HepG2 (cell line): ENCODE measurements at regions not wholly inside any gene's neighbourhood (a gene's known extent, or its start where the extent isn't known, plus 50 kb on each side); places are given as distances from the start of the nearest gene placed in this dataset.

Source experiments
- ATAC-seq: fragments of 200-7000 bp; cut with Tn5 transposase; 3 replicates; pipeline ENCODE4 v1.9.1; 2020; ENCODE audit warnings: mild to moderate bottlenecking, moderate library complexity
- BruUV-seq: library from RNA; stranded (reverse); fragments of 400-500 nt; replicated peaks from 2 replicates; lab custom pipeline; 2021; lab: Mats Ljungman, UMichigan
- CTCF ChIA-PET: fragments of 300-600 bp; formaldehyde crosslinking; extraction: SDS; loops from one replicate; lab custom pipeline; 2021; ENCODE audit warnings: low total read pairs, inconsistent platforms, low intra/inter-chr PET ratio; lab: Yijun Ruan, JAX
- POLR2A ChIA-PET: fragments of 350-600 bp; sonication (Branson Sonifier 250); formaldehyde crosslinking; loops from one replicate; lab custom pipeline; 2020; ENCODE audit warnings: antibody characterized with exemption, inconsistent platforms; lab: Yijun Ruan, JAX
- DNase-seq: peaks from one replicate; pipeline ENCODE4 v3.0.0-alpha.2; 2015; ENCODE audit warnings: low spot score
- FAIRE-seq: peaks from 3 replicates; lab custom pipeline; 2011; peaks lifted over from hg19 to GRCh38; lab: Jason Lieb, UNC
- H2AFZ ChIP-seq: one replicate; pipeline ENCODE4 v1.6.1; 2011; ENCODE audit warnings: low read length, inconsistent platforms
- H3K27ac ChIP-seq: fragments of 300-600 bp; 3 replicates; pipeline ENCODE4 v1.8.0; 2011; ENCODE audit warnings: mixed run types, mild to moderate bottlenecking, mixed read lengths, low read length, inconsistent platforms; ENCODE audit not compliant: insufficient read depth; ENCODE audit errors: extremely low read length
- H3K27me3 ChIP-seq, 2 experiments: fragments of 200-600 bp in 1 of 2; 2 replicates in 1 of 2; 3 replicates in 1 of 2; pipeline versions ENCODE4 v1.6.0 to v1.8.0; 2011; ENCODE audit warnings: low read length in 2 of 2, mild to moderate bottlenecking in 2 of 2, moderate library complexity in 2 of 2, inconsistent platforms in 1 of 2; ENCODE audit not compliant: insufficient read depth in 2 of 2, control insufficient read depth in 1 of 2
- H3K36me3 ChIP-seq, 2 experiments: fragments of 200-600 bp in 1 of 2; replicated peaks in 1 of 2; 2 replicates in 1 of 2; 3 replicates in 1 of 2; pipeline versions ENCODE4 v1.5.1 to v1.8.0; 2011; ENCODE audit warnings: low read length in 2 of 2, inconsistent platforms in 1 of 2; ENCODE audit not compliant: insufficient read depth in 2 of 2, control insufficient read depth in 1 of 2
- H3K4me1 ChIP-seq: 2 replicates; pipeline ENCODE4 v1.5.1; 2012; ENCODE audit warnings: low read length, inconsistent platforms; ENCODE audit not compliant: insufficient read depth
- H3K4me2 ChIP-seq: 2 replicates; pipeline ENCODE4 v1.6.0; 2011; ENCODE audit warnings: low read depth, low read length, inconsistent platforms
- H3K4me3 ChIP-seq, 3 experiments: fragments of 200-600 bp in 1 of 3; sonication (generic), shearing (Covaris generic) in 1 of 3; replicated peaks in 1 of 3; 2 replicates each; pipeline ENCODE4 v1.5.1; 2011 to 2016; ENCODE audit warnings: low read length in 3 of 3, inconsistent platforms in 2 of 3, low read depth in 2 of 3, mild to moderate bottlenecking in 2 of 3, control low read depth in 1 of 3, mixed read lengths in 1 of 3; ENCODE audit not compliant: insufficient read depth in 1 of 3
- H3K79me2 ChIP-seq: one replicate; pipeline ENCODE4 v1.6.1; 2011; ENCODE audit warnings: low read length, inconsistent platforms; ENCODE audit not compliant: insufficient read depth
- H3K9ac ChIP-seq: 2 replicates; pipeline ENCODE4 v1.6.0; 2011; ENCODE audit warnings: mild to moderate bottlenecking, low read depth, low read length, inconsistent platforms; ENCODE audit not compliant: insufficient read depth
- H3K9me3 ChIP-seq: 2 replicates; pipeline ENCODE4 v1.5.1; 2012; ENCODE audit warnings: mild to moderate bottlenecking, low read length
- H4K20me1 ChIP-seq: 2 replicates; pipeline ENCODE4 v1.6.0; 2011; ENCODE audit warnings: inconsistent platforms, mild to moderate bottlenecking, low read length, moderate library complexity; ENCODE audit not compliant: insufficient read depth
- FOXM1 ChIP-seq: sonication (generic); formaldehyde crosslinking; IDR thresholded peaks from 2 replicates; pipeline ENCODE4 v1.5.0; 2020; ENCODE audit warnings: missing genetic modification reagents
- HDAC2 ChIP-seq: sonication (generic); formaldehyde crosslinking; IDR thresholded peaks from 2 replicates; pipeline ENCODE4 v1.4.0; 2020; ENCODE audit warnings: missing genetic modification reagents
- HNRNPUL1 ChIP-seq: fragments of 200-400 bp; formaldehyde crosslinking; IDR thresholded peaks from 2 replicates; pipeline ENCODE4 v1.6.1; 2017; ENCODE audit warnings: low read depth, mild to moderate bottlenecking, low read length, moderate library complexity
- IRX3 ChIP-seq: sonication (generic); formaldehyde crosslinking; IDR thresholded peaks from 2 replicates; pipeline ENCODE4 v1.8.1; 2023; ENCODE audit warnings: mild to moderate bottlenecking, low read depth, missing genetic modification reagents, borderline replicate concordance
- WIZ ChIP-seq: sonication (generic); formaldehyde crosslinking; IDR thresholded peaks from 2 replicates; pipeline ENCODE4 v1.5.1; 2020; ENCODE audit warnings: mild to moderate bottlenecking, missing genetic modification reagents
- ZNF138 ChIP-seq: sonication (generic); formaldehyde crosslinking; IDR thresholded peaks from 2 replicates; pipeline ENCODE4 v1.5.0; 2020; ENCODE audit warnings: mild to moderate bottlenecking, low read depth, missing genetic modification reagents
- WGBS: methylation state at CpG from one replicate; pipeline ENCODE4 v1.1.6; 2017; ENCODE audit warnings: low lambda C conversion rate; 5-methylcytosine and 5-hydroxymethylcytosine counted together
- in situ Hi-C: cut with HindIII; loops from 2 replicates; pipeline ENCODE4 v1.10.0; 2017; ENCODE audit warnings: low pct_unique_long_range_greater_than_20kb; ENCODE audit not compliant: extremely low pct_ligation_motif_present
- intact Hi-C: fragments of 100-400 bp; cut with micrococcal nuclease; formaldehyde crosslinking; loops from one replicate; pipeline ENCODE4 v1.10.0; 2022; ENCODE audit not compliant: unreplicated experiment

DNA sequence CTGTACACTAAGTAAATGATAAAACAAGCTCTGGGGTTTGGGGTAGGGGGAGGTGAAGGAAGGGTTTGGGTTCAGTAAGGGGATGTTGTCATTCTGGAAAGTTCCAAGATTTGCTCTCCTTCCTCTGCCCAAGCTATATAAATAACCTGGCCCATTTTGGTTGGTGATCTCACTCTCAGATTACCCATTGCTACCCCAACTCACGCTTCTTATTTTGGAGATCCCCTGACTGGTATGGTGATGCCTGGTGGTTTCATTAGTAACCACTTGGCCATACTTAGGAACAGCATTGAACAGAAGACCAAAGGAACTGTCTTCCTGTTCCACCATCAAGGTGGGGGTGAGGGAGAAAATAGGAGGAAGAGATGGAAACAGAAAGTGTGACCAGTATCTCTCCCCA lies 259.6 kb upstream of the TBX3 start:
- intact Hi-C loops (no loop called here), in situ Hi-C loops (no loop called here)
- Histone ChIP-seq H3K27me3 (peaks cover 0 to 10% of the 10 kb centered on the region in 2 experiments; a peak in 2 of 5 replicates), H3K9ac (no peak overlapping the region), H4K20me1 (no peaks in the 10 kb centered on the region), H2AFZ (no peak overlapping the region), H3K27ac (no peak overlapping the region), H3K79me2 (no peaks in the 10 kb centered on the region), H3K4me2 (no peak overlapping the region), H3K4me3 (no peak overlapping the region), H3K4me1 (peaks cover 11% of the 10 kb centered on the region), H3K36me3 (no peaks in the 10 kb centered on the region), H3K9me3 (0 out of 2 replicates have a peak, but pooled peaks cover 3% of the 10 kb centered on the region)
- WGBS, result 45% methylated on average over 1 of the region's 1 CpG
- BruUV-seq, result no TSS peak
- ChIA-PET CTCF (no interaction called here), POLR2A (no interaction called here)
- ATAC-seq, result no peak
- no peak for FAIRE-seq
- TF ChIP-seq HNRNPUL1 (no peak), HDAC2 (CRISPR knock-in tag) (no peak), ZNF138 (no peak), FOXM1 (CRISPR knock-in tag) (no peak)
- DNase-seq, result no peak

DNA sequence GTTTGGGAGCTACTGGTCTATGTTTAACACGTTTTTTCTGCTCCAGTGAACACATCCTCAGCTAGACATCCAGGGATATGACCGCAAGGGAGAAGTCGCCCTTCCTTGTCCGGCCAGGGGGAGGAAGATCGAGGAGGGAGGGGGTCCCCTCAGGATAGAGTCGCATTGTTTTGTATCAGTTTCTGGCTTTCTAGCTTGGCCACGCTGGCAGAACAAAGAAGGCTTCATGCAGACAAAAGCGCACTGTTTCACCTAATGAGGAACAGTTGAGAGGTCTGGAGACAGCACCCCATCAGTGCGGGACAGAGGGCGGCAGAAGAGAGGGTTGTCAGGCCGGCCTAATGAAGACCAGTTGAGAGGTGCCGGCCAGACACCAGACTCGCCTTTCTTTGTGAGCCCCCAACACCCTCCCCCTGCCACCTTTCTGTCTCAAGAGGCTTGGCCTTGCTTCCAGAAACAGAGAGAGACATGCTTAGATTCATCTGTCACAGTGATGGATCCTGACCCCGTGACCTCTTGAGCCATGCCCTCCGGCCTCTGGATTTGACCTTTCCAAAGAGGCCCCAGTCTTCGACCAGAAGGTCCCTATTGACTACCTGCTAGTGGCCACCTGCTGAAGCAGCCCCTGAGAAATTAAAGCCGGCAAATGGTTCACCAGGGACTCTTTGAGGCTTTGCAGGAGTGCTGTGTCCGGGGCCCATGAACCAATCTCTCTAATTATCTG lies 254.7 kb upstream of the TBX3 start:
- no peak overlapping the region for H3K4me2 ChIP-seq
- ChIA-PET CTCF (no interaction called here), POLR2A (no interaction called here)
- H2AFZ ChIP-seq, result no peak overlapping the region
- H4K20me1 ChIP-seq, result no peaks in the 10 kb centered on the region
- no peaks in the 10 kb centered on the region for H3K36me3 ChIP-seq
- no peak for TF ChIP-seq WIZ (CRISPR knock-in tag)
- TF ChIP-seq IRX3 (CRISPR knock-in tag), result no peak
- WGBS, result 54% methylated on average over 18 of the region's 18 CpGs
- H3K4me3 ChIP-seq, result no peak overlapping the region
- DNase-seq, result no peak
- FAIRE-seq, result no peak
- H3K4me1 ChIP-seq, result no peaks in the 10 kb centered on the region
- 0 out of 2 replicates have a peak, but pooled peaks cover 3% of the 10 kb centered on the region for H3K9me3 ChIP-seq
- no peaks in the 10 kb centered on the region for H3K79me2 ChIP-seq
- H3K27ac ChIP-seq, result no peak overlapping the region
- intact Hi-C loops (loop anchor here (10.0 kb wide), 1 partner anchor 456 kb away; no protein-coding TSS in a partner anchor), in situ Hi-C loops (no loop called here)
- BruUV-seq, result no TSS peak
- H3K27me3 ChIP-seq, result peaks cover 0 to 10% of the 10 kb centered on the region in 2 experiments; a peak in 2 of 5 replicates
- H3K9ac ChIP-seq, result no peak overlapping the region
- no peak for ATAC-seq
